ENCODE measurements at regions not wholly inside any gene's neighbourhood (a gene's known extent, or its start where the extent isn't known, plus 50 kb on each side); places are given as distances from the start of the nearest gene placed in this dataset.

- peak; percentile 84 for TF ChIP-seq CTCF (conservative IDR thresholded peaks at IDR 0.05; ENCODE audit: low read length)
- TF ChIP-seq EZH2phosphoT487 (IDR thresholded peaks at IDR 0.05; ENCODE audit: borderline replicate concordance), result no peak
Observed at GRCh38 chr18:59783138-59783537, 85.9 kb upstream of the CCBE1 start.

Measured in Loucy (cell line).